ENCODE measurements at regions not wholly inside any gene's neighbourhood (a gene's known extent, or its start where the extent isn't known, plus 50 kb on each side); places are given as distances from the start of the nearest gene placed in this dataset.

DNA sequence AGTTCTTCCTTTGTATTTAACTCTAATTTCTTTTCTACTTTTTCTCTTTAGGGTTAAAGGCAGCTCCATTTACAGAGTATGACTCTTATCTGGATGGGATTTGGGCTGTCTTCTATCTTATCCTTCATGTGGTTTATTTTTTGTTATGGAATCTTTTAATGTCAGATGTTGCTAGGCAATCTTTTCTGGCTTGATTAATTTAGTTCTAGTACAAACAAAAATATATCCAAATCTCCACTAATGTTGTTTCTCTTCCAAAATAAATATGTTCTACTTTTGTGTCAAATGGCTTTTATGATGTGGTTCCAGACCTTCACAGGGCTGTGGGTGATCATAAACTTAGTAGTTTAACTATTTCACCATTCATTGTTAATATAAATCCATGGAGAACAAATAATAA is 246.9 kb downstream of the AHR start:
- Histone ChIP-seq H3K27me3 (no peaks in the 10 kb centered on the region), H3K36me3 (no peaks in the 10 kb centered on the region), H3K4me1 (peaks cover 15 to 16% of the 10 kb centered on the region in 2 donors), H3K27ac (peak overlapping the region; percentile 34 to 69), H3K4me3 (no peak overlapping the region), H3K9me3 (no peaks in the 10 kb centered on the region)
- intact Hi-C loops (cut with DNase I): no loop called here
- TF ChIP-seq, protein P1, sequence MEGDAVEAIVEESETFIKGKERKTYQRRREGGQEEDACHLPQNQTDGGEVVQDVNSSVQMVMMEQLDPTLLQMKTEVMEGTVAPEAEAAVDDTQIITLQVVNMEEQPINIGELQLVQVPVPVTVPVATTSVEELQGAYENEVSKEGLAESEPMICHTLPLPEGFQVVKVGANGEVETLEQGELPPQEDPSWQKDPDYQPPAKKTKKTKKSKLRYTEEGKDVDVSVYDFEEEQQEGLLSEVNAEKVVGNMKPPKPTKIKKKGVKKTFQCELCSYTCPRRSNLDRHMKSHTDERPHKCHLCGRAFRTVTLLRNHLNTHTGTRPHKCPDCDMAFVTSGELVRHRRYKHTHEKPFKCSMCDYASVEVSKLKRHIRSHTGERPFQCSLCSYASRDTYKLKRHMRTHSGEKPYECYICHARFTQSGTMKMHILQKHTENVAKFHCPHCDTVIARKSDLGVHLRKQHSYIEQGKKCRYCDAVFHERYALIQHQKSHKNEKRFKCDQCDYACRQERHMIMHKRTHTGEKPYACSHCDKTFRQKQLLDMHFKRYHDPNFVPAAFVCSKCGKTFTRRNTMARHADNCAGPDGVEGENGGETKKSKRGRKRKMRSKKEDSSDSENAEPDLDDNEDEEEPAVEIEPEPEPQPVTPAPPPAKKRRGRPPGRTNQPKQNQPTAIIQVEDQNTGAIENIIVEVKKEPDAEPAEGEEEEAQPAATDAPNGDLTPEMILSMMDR (IDR thresholded peaks at IDR 0.05): no peak
- peak; percentile 27 for ATAC-seq
- peak in 1 of 4 donors; percentile 18 for DNase-seq

DNA sequence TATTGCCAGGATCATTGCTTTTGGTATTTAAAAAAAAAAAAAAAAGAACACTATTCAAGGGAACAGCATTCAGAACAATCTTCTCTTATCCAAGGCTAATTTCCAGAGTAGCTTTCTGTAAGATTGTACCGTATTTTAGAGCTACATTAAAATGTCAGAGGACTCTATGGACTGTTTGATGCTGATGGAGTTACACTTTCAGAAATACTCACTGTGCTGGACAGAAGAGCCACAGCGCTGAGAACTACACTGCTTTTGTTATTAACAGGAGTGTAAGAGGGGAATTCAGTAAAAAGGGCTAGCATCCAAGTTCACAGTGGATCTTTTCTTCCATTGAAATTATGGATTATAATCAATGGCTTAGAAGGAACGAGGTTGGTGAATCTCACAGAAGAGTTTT is 247.7 kb downstream of the AHR start:
- DNase-seq (no peak), ATAC-seq (peak; percentile 51)

DNA sequence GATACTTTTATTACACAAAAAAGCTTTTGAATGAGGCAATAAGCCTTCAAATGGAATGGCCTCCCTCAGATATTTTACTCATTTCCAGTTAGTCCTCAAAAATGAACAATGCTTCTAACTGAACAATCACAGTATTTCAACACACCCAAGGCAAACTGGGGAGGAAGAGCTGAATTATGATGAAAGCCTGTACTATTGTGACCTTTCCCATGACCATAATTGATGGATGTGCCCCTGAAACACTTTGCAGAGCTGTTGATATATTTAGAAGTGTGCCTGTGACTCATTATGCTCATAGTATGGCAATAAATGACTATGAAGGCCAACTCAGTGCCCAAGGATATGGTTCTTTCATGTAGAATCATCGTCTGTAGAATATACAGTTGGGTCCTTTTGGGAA is 248.1 kb downstream of the AHR start:
- peak; percentile 67 for ATAC-seq
- H3K36me3 ChIP-seq: no peaks in the 10 kb centered on the region
- H3K4me3 ChIP-seq: no peak overlapping the region
- DNase-seq: no peak
- no peaks in the 10 kb centered on the region for H3K9me3 ChIP-seq
- peaks cover 15 to 16% of the 10 kb centered on the region in 2 donors for H3K4me1 ChIP-seq
- TF ChIP-seq, protein P1 (IDR thresholded peaks at IDR 0.05): no peak
- H3K27ac ChIP-seq: peak overlapping the region; percentile 34 to 69
- intact Hi-C loops (cut with DNase I): no loop called here
- H3K27me3 ChIP-seq: no peaks in the 10 kb centered on the region

More for the DNA sequence above, 247.7 kb downstream of the AHR start:
- H3K4me1 ChIP-seq: peaks cover 15 to 16% of the 10 kb centered on the region in 2 donors
- TF ChIP-seq, protein P1 (IDR thresholded peaks at IDR 0.05): no peak
- intact Hi-C loops (cut with DNase I): no loop called here
- H3K36me3 ChIP-seq: no peaks in the 10 kb centered on the region
- no peaks in the 10 kb centered on the region for H3K27me3 ChIP-seq
- H3K27ac ChIP-seq: peak overlapping the region; percentile 34 to 69
- H3K4me3 ChIP-seq: no peak overlapping the region
- H3K9me3 ChIP-seq: no peaks in the 10 kb centered on the region

DNA sequence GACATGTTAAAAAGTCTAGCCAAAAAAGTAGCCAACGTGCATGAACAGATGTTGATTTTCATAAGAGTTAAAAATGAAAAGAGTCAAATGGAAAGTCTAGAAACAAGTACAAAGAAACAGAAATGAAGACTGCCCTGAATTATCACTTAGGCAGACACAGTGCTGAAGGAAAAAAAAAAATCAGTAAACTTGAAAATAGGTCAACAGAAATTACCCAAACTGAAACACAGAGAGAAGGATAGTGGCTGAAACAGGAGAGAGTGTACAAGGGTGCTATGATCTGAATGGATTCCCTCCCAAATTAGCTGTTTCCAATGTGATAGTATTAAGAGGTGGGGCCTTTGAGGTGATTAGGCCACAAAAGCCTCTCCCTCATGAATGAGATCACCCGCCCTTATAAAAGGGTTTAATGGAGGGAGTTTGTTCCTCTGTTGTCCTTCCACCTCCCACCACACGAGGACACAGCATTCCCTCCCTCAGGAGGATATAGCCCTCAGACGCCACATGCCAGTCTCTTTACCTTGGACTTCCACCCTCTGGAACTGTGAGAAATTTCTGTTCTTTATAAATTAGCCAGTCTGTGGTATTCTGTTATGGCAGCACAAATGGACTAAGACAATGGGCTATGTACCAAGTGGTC is 249.7 kb downstream of the AHR start:
- TF ChIP-seq, protein P1 (IDR thresholded peaks at IDR 0.05): no peak
- DNase-seq: no peak
- no peak overlapping the region for H3K4me3 ChIP-seq
- intact Hi-C loops (cut with DNase I): no loop called here
- no peaks in the 10 kb centered on the region for H3K27me3 ChIP-seq
- no peak overlapping the region for H3K27ac ChIP-seq
- peaks cover 15 to 16% of the 10 kb centered on the region in 2 donors for H3K4me1 ChIP-seq
- ATAC-seq: no peak
- no peaks in the 10 kb centered on the region for H3K36me3 ChIP-seq
- H3K9me3 ChIP-seq: no peaks in the 10 kb centered on the region

DNA sequence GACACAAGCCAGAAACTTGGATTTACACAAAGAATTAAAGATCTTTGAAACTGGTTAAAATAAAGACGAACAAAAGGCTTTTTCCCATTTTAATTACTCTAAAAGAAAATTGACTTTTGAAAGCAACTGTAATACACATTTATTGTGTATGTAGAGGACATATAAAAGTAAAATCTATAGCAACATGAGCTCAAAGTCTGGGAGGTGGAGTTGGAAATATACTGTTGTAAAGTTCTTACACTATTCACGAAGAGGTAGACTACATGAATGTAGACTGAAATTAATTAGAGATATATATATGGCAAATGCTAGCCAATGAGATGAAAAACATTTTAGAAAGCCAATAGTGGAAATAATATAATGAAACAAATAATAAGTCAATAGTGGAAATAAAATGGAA is 251.0 kb downstream of the AHR start:
- H3K4me3 ChIP-seq: no peak overlapping the region
- intact Hi-C loops (cut with DNase I): no loop called here
- TF ChIP-seq, protein P1 (IDR thresholded peaks at IDR 0.05): no peak
- H3K27ac ChIP-seq: no peak overlapping the region
- no peaks in the 10 kb centered on the region for H3K36me3 ChIP-seq
- no peaks in the 10 kb centered on the region for H3K9me3 ChIP-seq
- DNase-seq (no peak), ATAC-seq (no peak)
- H3K27me3 ChIP-seq: no peaks in the 10 kb centered on the region
- H3K4me1 ChIP-seq: peaks cover 15 to 16% of the 10 kb centered on the region in 2 donors

Data from left lung (tissue), 4 donors.